ENCODE measurements at regions not wholly inside any gene's neighbourhood (a gene's known extent, or its start where the extent isn't known, plus 50 kb on each side); places are given as distances from the start of the nearest gene placed in this dataset.

- ChIA-PET CTCF (no interaction called here), POLR2A (no interaction called here)
- no peaks in the 10 kb centered on the region for H3K27me3 Mint-ChIP-seq (ENCODE audit: low read depth)
- H3K36me3 Mint-ChIP-seq: no peaks in the 10 kb centered on the region
- H3K4me1 Mint-ChIP-seq: peaks cover 47% of the 10 kb centered on the region
- no peak overlapping the region for H3K27ac Mint-ChIP-seq
- TF ChIP-seq USF2 (CRISPR knock-in tag; IDR thresholded peaks at IDR 0.05): no peak
- TF ChIP-seq CBFB (CRISPR knock-in tag; IDR thresholded peaks at IDR 0.05; ENCODE audit: low read depth): no peak
- TF ChIP-seq CREM (CRISPR knock-in tag; IDR thresholded peaks at IDR 0.05): no peak
- no peak for TF ChIP-seq HMGXB4 (CRISPR knock-in tag; IDR thresholded peaks at IDR 0.05)
- no peak for TF ChIP-seq MYBL2 (CRISPR knock-in tag; IDR thresholded peaks at IDR 0.05)
- no peak for TF ChIP-seq ESRRA (CRISPR knock-in tag; IDR thresholded peaks at IDR 0.05; ENCODE audit: borderline replicate concordance)
- no peak for TF ChIP-seq RELA (CRISPR knock-in tag; IDR thresholded peaks at IDR 0.05; ENCODE audit: borderline replicate concordance)
- TF ChIP-seq ATF1 (CRISPR knock-in tag; IDR thresholded peaks at IDR 0.05): no peak
- TF ChIP-seq, protein P1, sequence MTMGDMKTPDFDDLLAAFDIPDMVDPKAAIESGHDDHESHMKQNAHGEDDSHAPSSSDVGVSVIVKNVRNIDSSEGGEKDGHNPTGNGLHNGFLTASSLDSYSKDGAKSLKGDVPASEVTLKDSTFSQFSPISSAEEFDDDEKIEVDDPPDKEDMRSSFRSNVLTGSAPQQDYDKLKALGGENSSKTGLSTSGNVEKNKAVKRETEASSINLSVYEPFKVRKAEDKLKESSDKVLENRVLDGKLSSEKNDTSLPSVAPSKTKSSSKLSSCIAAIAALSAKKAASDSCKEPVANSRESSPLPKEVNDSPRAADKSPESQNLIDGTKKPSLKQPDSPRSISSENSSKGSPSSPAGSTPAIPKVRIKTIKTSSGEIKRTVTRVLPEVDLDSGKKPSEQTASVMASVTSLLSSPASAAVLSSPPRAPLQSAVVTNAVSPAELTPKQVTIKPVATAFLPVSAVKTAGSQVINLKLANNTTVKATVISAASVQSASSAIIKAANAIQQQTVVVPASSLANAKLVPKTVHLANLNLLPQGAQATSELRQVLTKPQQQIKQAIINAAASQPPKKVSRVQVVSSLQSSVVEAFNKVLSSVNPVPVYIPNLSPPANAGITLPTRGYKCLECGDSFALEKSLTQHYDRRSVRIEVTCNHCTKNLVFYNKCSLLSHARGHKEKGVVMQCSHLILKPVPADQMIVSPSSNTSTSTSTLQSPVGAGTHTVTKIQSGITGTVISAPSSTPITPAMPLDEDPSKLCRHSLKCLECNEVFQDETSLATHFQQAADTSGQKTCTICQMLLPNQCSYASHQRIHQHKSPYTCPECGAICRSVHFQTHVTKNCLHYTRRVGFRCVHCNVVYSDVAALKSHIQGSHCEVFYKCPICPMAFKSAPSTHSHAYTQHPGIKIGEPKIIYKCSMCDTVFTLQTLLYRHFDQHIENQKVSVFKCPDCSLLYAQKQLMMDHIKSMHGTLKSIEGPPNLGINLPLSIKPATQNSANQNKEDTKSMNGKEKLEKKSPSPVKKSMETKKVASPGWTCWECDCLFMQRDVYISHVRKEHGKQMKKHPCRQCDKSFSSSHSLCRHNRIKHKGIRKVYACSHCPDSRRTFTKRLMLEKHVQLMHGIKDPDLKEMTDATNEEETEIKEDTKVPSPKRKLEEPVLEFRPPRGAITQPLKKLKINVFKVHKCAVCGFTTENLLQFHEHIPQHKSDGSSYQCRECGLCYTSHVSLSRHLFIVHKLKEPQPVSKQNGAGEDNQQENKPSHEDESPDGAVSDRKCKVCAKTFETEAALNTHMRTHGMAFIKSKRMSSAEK (CRISPR knock-in tag; IDR thresholded peaks at IDR 0.05; ENCODE audit: borderline replicate concordance): no peak
- H3K9me3 Mint-ChIP-seq: no peaks in the 10 kb centered on the region
- DNase-seq (ENCODE audit: low spot score) (no peak), ATAC-seq (no peak)
- H3K4me3 Mint-ChIP-seq: no peak overlapping the region
These were observed 715.8 kb downstream of the UQCRFS1 start for GRCh38 chr19:28497137-28497536.

DNA sequence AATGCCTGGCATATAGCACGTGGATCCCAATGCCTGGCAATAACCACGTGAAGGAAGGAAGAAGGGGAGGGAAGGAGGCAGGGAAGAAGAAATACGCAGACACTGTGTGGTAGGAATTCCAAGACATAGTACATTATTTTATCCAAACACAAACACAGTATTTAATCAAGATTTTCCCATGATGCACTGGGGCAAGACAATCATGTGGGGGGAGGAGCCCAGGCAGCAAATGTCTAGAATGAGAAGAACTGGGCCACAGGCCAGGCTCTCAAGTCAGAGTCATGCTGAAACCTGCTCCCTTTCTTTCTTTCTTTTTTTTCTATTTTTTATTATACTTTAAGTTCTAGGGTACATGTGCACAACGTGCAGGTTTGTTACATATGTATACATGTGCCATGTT is 717.9 kb downstream of the UQCRFS1 start:
- Mint-ChIP-seq H3K4me1 (peaks cover 38% of the 10 kb centered on the region), H3K4me3 (no peak overlapping the region), H3K36me3 (no peaks in the 10 kb centered on the region), H3K9me3 (no peaks in the 10 kb centered on the region), H3K27me3 (ENCODE audit: low read depth) (no peaks in the 10 kb centered on the region), H3K27ac (peak overlapping the region; percentile 45; the same call in 1 of the 2 replicates)
- no peak for ATAC-seq
- ChIA-PET POLR2A (no interaction called here), CTCF (interaction anchor here (2.7 kb wide), 1 partner anchor 138 kb away, joined by 16 read pairs; no protein-coding TSS in a partner anchor)
- no peak for DNase-seq (ENCODE audit: low spot score)
- no peak for TF ChIP-seq ZNF423 (CRISPR knock-in tag; IDR thresholded peaks at IDR 0.05)
- TF ChIP-seq HMGXB4 (CRISPR knock-in tag; IDR thresholded peaks at IDR 0.05): no peak
- no peak for TF ChIP-seq TCF7 (CRISPR knock-in tag; IDR thresholded peaks at IDR 0.05; ENCODE audit: low read depth)
- no peak for TF ChIP-seq IRF2 (CRISPR knock-in tag; IDR thresholded peaks at IDR 0.05; ENCODE audit: borderline replicate concordance, low read depth)
- no peak for TF ChIP-seq STAT6 (CRISPR knock-in tag; conservative IDR thresholded peaks at IDR 0.05; ENCODE audit: low read depth)
- no peak for TF ChIP-seq E2F5 (CRISPR knock-in tag; IDR thresholded peaks at IDR 0.05)
- no peak for TF ChIP-seq NR2C2 (CRISPR knock-in tag; IDR thresholded peaks at IDR 0.05)
- TF ChIP-seq ATF6 (CRISPR knock-in tag; IDR thresholded peaks at IDR 0.05): no peak
- no peak for TF ChIP-seq ZNF263 (CRISPR knock-in tag; IDR thresholded peaks at IDR 0.05; ENCODE audit: low read depth)
- no peak for TF ChIP-seq ZNF121 (CRISPR knock-in tag; IDR thresholded peaks at IDR 0.05)
- no peak for TF ChIP-seq CDX4 (CRISPR knock-in tag; IDR thresholded peaks at IDR 0.05; ENCODE audit: borderline replicate concordance)
- TF ChIP-seq NFATC4 (CRISPR knock-in tag; IDR thresholded peaks at IDR 0.05): no peak

All from WTC11 (cell line).